NOMO-1 (cell line): ENCODE measurements at regions not wholly inside any gene's neighbourhood (a gene's known extent, or its start where the extent isn't known, plus 50 kb on each side); places are given as distances from the start of the nearest gene placed in this dataset.

Experiments
- DNase-seq, 2 experiments: peaks; one replicate each; lab custom pipeline; 2025; ENCODE audit not compliant: unreplicated experiment in 2 of 2; lab: John Stamatoyannopoulos, UW

DNA sequence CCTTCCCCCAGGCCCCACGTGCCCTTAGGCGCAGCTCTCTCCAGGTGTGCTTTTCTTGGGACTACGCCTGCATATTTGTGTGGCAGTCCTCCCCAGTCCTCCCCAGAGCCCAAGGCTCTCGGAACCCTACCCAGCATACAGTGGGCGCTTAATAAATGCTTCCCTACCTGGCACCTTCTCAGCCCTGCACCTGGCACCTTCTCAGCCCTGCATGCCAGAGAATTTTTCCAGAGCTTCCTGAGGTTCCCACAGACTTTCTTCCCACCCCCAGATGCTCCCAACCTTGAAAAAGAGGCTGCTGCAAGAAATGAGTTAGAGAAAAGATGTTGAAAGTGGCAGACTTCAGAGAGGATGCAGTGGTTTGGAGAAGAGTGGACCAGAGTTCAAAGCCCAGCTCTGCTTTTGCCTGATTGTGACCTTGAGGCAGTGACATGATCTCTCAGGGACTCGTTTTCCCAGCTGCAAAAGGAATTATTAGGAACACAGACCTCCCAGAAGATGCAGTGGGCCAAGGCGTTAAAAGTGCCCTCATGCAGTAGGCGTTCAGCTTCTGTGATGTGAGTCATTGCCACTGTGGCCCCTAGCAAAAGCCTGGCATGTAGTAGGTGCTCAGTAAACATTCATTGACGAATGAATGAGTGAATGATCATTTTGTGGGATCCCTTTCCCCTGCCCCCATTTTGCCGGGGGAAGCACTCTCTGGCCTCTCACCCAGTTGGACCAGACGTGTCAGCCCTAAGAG is 167.2 kb downstream of the PHETA1 start:
- DNase-seq: no peak

DNA sequence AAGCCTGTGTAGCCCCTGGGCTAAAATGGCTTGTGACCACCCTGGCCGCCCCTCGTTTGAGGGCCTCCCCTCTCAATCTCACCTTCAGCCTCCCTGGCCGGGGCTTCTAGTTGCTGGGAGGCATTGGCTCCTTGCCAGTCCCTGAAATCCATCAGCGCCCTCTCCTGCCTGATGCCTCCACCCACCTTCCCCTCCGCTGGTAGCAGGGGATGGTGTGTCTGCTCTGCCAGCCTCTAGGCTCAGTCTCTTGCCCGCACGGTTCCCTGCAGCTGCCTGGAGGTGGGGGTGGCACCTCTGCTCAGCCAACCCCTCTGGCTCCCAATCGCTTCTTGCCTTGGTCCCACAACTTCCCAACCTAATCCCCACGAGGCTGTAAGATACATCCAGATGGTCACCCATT is 167.9 kb downstream of the PHETA1 start:
- no peak for DNase-seq

DNA sequence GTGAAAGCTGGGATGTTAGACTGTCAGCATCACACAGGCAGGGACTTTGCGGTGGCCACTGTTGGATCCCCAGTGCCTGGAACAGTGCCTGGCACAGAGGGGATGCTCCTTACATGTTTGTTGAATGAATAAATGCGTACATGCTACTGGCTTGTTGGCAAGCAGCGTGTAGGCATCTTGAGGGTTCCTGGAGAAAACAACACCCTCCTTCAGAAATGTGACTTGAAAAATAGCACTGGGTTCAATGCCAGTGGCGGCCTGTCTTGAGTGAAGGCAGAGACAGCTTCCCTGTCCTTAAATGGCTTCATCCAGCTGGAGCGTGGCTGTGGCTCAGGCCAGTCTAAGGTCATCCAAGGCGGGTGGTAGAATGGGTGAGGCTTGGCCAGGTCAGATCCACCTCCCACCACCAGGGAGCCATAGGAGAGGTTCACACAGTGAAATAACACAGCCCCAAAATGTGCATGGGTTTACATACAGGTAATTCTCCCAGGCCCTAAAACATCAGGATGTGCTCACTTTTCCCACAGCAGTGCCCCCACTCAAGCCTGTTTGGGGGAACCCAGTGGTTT is 171.4 kb downstream of the PHETA1 start:
- no peak for DNase-seq

DNA sequence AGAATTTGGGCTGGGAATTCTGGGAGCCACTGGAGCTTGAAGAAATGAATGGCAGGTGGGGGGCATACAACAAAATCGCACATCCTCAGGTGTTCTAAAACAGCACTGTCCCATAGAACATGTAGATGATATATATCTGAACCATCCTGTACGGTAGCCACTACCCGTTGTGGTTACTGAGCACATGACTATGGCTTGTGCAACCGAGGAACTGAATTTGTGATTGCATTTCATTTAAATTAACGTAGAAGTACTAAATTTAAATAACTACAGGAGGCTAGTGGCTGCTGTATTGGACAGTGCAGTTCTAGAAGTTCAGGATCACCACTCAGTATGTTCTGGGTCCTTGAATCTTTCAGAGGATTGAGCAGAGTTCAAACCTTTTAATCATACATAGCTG is 172.4 kb downstream of the PHETA1 start:
- peak; percentile 48 to 95 for DNase-seq

DNA sequence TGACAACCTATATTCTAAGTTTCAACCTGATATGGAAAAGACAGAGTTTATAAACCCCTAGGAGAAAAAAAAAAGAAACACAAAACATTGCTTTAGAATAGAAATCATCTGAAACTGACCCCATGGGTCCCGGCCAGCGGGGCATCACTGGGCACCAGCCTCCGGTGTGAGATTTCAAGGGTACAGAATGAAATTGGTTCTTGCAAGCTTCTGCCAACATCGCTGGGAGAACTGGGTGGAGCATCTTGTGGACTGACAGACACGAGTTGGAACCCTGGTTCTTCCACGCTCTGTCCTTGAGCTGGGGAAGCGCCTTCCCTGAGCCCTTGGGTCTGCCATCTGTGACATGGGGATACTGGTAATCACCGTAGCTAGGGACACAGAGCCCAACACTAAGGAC is 173.6 kb downstream of the PHETA1 start:
- DNase-seq: no peak

DNA sequence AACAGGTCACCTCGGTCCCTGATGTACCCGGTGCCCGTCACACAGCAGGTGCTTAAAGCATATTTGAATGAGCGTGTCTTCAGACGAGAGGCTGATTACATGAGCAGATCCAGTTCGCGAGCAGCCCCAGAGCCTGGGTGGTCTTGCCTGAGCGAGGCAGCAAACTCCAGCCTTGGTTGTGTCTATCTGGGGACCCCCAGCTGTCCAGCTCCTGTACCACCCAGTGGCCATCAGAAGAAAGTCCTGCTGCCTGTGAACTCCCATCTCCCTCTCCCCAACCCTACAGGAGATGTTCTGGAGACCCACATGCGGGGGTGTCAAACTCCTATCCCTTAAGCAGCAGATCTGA is 174.2 kb downstream of the PHETA1 start:
- DNase-seq: no peak

DNA sequence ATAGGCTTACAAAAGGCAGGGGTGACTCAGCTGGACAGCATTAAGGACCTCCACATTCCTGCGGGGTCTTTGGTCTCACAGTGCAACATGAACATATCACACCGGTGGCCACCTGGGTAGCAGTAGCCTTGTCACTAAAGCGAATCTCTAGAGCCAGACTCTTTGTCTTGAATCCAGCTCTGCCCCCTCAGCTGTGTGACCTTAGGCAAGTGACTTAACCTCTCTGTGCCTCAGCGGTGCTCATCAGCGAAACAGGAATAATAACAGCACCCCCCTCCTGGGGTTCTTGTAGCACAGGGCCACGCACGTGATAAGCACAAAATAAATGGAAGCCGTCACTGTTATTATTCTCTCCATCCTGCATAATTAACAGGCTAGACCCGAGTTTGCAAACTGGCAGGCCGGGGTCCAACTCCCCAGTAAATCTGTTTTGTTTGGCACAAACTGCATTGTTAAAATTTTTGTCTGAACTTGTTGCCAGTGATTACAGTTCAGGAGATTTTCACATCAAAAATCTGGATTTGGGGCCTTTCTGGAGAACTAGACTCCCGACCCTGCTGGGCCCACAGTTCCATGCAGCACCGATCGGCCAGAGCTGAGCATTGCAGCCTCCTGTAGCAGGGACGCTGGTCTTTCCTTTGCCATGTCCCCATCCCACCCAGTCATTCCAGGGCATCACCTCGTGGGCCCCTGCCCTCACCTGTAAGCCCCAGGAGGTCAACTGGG is 174.8 kb downstream of the PHETA1 start:
- no peak for DNase-seq

DNA sequence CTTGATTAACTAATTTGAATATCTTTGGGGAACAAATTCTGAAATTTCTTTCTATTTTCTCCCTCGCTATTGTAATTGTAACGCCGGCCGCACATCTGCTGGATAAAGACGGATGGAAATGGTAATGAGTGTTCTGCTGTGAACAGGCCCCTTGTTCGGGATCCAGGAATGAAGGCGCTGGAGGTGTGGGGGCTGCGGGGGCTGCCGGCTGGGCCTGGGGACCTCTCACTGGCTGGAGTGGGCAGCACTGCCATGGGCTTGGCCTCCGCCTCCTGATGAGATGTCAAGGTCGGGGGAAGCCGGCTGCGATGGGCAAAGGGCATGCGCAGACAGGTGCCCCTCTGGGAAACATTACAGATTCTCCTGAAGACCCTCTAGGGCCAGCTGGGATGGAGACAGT is 175.4 kb downstream of the PHETA1 start:
- no peak for DNase-seq

DNA sequence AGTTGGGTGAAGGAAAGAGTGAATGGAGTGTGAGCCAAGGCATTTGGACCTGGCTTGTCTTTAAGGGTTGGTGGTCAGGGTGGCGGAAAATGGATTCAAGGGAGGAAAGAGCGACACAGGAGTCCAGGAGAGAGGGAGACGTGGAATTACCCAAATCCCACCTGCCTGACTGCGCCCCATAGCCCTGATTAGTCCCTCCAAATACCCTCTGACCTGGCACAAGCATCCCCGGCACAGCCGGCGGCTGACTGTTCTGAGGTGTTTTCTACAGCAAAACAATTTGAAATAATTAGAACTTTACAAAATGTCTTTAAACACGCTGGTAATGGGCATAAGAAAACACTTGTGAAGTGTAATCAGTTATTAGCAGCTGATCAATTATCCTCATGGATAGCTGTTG is 175.8 kb downstream of the PHETA1 start:
- no peak for DNase-seq

DNA sequence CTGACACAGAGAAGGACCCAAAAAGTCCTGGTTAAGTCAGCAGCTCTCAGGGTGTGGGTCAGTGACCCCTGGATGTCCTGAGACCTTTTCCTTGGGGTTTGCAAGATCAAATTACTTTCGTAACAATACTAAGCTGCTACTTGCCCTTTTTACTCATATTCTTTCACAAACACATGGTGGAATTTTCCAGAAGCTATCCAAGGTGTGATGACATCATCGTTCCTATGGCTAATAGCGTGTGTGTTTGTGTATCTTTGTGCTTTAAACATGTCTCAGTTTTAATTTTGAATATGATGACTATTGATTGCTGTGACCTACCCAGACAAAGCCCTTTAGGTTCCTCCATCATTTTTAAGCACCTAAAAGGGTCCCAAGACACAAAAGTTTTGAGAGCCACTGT is 176.2 kb downstream of the PHETA1 start:
- no peak for DNase-seq

DNA sequence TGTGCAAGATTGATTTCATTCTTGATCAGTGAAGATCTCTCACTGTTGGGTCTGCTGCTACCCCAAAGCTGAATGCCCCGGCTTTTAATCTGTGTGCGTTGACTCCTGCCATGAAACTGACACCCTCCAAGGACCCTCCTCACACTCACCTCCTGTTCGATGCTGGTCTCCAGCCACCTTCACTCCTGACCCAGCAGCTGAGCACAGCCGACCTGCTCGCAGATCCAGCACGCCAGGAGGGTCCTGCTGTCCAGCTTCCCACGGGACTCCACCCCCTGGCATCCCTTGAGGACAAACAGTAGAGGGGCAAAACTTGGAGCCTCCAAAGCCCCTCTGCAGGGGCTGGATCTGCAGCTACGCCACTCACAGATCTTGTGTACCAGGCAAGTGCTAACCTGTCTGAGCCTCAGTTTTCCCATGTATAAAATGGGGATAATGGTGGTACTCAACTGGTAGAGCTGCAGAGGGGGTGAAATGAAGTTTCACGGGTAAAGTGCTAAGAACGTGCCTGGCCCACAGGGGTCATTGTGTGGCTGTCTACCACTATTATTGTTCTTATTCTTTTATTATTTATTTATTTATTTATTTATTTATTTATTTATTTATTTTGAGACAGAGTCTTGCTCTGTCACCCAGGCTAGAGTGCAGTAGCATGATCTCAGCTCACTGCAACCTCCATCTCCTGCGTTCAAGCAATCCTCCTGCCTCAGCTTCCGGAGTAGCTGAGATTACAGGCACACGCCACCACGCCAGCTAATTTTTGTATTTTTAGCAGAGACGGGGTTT is 178.0 kb downstream of the PHETA1 start:
- DNase-seq: no peak

DNA sequence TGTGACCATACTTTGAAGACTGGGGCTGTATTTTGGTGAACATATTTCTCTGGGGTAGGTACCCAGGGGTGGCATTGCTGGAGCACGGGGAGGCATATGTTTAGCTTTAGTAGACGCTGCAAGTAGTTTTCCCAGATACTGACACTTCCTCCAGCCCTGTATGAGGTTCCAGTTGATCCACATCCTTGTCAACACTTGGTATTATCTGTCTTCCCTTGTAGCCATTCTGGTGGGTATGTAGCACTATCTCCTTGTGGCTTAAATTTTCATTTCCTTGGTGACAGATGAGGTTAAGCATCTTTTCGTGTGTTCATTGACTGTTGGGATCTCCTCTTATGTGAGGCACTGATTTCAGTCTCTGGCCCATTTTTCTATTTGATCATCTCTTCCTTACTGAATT is 179.1 kb downstream of the PHETA1 start:
- no peak for DNase-seq

DNA sequence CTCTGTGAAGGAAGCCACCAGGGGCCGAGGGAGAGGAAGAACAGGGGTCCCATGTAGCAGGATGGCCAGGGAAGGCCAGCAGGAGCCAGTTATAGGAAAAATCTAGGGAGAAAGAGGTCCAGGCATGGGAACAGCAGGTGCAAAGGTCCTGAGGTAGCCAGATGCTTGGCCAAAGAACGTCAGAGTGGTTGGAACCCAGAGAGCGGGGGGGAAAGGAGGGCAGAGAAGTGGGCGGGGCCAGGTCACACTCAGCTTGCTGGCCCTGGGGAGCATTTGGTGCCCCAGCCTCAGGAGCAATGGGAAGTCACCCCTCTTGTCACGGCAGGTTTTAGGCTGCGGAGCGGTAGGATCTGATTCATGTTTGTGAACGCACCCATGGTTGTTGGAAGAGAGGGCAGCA is 180.5 kb downstream of the PHETA1 start:
- no peak for DNase-seq

DNA sequence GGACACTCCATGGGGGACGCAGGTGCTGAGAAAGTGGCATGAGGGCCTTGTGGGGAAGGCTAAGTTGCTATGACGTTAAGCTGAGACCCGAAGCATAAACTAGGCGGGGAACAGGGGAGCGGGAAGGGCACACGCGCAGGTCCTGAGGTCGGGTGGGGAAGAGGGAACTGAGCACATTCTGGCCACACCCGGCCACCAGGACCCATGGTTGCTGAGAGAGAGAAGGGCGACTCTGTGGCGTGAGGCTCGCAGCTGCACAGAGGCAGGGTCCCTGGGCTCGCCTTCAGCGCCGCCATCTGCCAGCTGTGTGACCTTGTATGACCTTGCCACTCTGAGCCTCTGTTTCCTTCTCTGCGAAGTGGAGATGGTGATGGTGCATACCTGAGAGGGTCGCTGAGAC is 182.5 kb downstream of the PHETA1 start:
- DNase-seq: no peak

DNA sequence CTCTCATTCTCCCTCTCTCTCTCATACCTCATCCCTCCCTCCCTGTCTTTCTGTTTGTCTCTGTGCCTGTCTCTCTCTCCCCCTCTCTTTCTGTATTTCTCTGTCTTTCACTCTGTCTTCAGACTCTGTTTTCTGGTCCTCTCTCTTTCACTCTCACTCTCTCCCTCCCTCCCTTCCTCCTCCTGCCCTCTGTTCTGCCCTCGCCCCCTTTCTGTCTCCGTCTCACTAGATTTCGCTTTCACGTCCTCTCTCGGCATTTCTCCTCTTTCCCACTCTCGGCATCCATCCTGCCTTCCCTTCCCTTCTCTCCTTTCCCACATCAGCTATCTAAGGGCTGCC is 183.0 kb downstream of the PHETA1 start:
- no peak for DNase-seq

DNA sequence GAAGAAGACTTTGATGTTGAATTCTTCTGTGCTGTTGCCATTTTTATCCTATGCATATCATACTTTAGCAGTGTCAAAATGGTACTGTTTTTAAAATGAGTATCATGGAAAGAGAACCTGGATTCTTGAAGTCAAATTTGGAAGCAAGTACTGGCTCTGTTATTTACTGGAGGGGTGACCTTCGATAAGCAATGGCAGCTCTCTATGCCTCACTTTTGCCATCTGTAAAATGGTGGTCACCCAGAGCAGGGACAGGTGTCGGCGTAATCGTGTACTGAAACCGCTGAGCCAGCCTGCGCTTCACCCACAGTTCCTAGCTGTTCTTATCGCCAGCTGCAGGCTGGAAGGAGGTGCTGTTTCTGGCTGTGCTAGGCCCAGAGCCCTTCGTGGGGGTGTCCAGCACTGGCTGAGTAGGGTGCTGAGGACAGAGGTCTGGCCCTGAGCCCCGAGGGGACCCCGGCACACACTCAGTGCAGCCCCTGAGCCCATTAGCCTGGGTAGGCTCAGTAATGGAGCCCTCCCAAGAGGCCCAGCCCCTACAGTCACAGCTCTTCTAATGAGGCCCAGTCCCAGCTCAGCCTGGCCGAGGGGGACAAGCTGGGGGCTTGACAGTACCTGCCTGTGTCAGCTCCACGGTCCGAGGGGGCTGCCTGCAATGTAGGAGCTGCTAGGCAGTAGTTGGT is 183.5 kb downstream of the PHETA1 start:
- DNase-seq: no peak

DNA sequence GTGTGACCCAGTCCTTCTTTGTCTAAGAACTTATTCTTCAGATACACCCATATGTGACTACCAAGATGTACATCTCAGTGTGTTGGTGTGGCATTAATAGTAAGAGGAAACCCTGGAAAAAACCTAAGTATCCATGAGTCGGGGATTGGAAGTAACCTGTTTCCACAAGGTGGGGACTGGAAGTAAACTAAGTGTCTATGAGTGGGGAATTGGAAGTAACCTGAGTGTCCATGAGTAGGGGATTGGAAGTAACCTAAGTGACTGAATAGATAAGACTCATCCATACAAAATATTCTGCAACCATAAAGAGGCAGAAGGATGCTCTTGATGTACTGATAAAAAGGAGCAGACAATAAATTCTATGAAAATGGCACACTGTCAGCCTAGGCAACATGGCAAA is 184.7 kb downstream of the PHETA1 start:
- no peak for DNase-seq

DNA sequence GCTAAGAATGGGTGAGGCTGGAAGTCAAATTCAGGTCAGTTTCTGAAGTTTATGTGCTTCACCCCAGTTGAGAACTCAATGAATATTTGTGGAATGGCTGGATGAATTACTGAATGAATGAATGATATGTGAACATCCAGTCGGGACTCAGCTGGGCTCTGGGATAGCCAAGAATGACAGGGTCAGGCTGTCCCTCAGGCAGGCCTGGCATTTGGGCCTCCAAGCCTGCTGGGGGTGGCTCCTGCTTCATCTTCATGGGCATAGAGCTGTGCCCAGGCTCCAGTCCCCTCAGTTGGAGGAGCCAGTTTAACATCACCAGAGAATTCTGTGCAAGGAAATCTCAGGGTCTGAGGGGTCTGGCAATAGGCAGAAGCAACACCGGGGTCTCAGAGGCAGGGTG is 185.8 kb downstream of the PHETA1 start:
- DNase-seq: no peak

DNA sequence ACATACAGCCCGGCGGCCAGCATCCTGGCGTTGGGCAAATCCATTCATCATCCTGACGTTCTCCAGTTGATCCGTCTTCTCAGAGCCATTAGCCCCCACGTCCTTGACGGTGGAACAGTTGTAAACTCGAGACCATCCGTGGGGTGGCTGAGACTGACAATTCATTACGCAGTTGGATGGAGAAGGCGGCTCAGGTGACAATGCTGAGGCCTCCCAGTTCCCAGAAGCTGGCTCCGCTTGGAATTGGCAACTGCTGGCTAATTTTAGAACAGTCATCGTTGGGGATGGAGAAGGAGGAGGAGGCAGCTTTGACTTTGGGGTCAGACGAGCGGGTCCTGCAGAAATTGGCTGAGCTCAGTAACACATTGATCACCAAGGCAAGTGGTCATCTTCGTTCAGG is 186.5 kb downstream of the PHETA1 start:
- no peak for DNase-seq

DNA sequence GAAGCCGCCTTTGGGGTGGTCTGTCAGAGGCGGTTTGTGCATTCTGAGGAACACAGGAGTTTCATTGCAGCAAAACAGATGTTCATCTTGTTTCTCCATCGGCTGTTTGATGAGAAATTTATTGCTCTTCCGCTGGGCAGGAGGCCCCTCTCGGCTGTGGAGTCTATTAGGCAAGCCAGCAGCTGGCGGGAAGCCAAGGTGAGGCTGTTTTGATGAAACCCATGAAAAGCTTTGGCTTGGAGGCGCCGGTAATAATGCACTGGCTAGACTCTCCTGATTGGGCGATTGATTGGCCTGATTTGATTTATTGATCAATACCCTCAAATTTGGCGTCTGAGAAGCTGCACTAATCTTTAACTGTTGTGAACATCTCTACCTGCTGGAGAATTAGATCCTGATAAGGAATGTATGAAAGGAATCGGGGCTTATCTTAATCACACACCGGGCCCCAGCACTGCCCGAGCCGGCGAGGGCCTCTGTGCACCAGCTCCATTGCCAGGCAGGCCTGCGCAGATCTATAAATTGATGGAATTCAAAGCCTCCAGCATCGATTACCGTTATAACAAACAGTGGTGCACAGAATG is 187.7 kb downstream of the PHETA1 start:
- peak; percentile 94 to 95 for DNase-seq
